AG04450 (cell line): ENCODE measurements at regions not wholly inside any gene's neighbourhood (a gene's known extent, or its start where the extent isn't known, plus 50 kb on each side); places are given as distances from the start of the nearest gene placed in this dataset.

Experiments used
- CTCF ChIA-PET: fragments of 300-600, 350-600 bp; formaldehyde crosslinking; extraction: SDS; loops from one replicate; lab custom pipeline; 2022; ENCODE audit warnings: antibody characterized with exemption, inconsistent platforms; lab: Charles Lee
- POLR2A ChIA-PET: fragments of 350-600 bp; formaldehyde crosslinking; extraction: SDS; loops from one replicate; lab custom pipeline; 2021; ENCODE audit warnings: antibody characterized with exemption, inconsistent platforms; lab: Yijun Ruan, JAX
- DNase-seq: peaks from one replicate; pipeline ENCODE4 v3.0.0-alpha.2; 2011; ENCODE audit warnings: low read depth, low spot score
- H3K27ac ChIP-seq: one replicate; pipeline ENCODE4 v1.5.1; 2012; ENCODE audit warnings: low read depth, low read length, control low read depth
- H3K27me3 ChIP-seq: one replicate; pipeline ENCODE4 v1.6.0; 2012; ENCODE audit warnings: low read length; ENCODE audit not compliant: control insufficient read depth, insufficient read depth
- H3K4me3 ChIP-seq: 2 replicates; pipeline ENCODE4 v1.5.1; 2011; ENCODE audit warnings: mild to moderate bottlenecking, low read depth, low read length, control low read depth
- H3K9me3 ChIP-seq: 2 replicates; pipeline ENCODE4 v1.5.1; 2012; ENCODE audit warnings: low read length; ENCODE audit not compliant: control insufficient read depth, insufficient read depth
- CTCF ChIP-seq: IDR thresholded peaks from 2 replicates; pipeline ENCODE4 v1.5.1; 2011; ENCODE audit warnings: low read depth, low read length, control low read depth, inconsistent platforms

GRCh38 chr2:3076848-3077642 lies 300.6 kb downstream of the EIPR1 start:
- CTCF ChIA-PET: no interaction called here
- TF ChIP-seq CTCF: no peak
- no peaks in the 10 kb centered on the region for H3K27me3 ChIP-seq

GRCh38 chr2:3075991-3076340 lies 301.7 kb downstream of the EIPR1 start:
- Histone ChIP-seq H3K4me3 (no peak overlapping the region), H3K27me3 (no peaks in the 10 kb centered on the region), H3K9me3 (peaks cover 45% of the 10 kb centered on the region), H3K27ac (no peak overlapping the region)
- CTCF ChIA-PET: no interaction called here
- POLR2A ChIA-PET: no interaction called here
- DNase-seq: no peak
- no peak for TF ChIP-seq CTCF

More at GRCh38 chr2:3076848-3077642, 300.6 kb downstream of the EIPR1 start:
- POLR2A ChIA-PET: no interaction called here
- H3K27ac ChIP-seq: no peak overlapping the region
- DNase-seq: no peak
- H3K4me3 ChIP-seq: no peak overlapping the region
- peaks cover 35% of the 10 kb centered on the region for H3K9me3 ChIP-seq

- peaks cover 48% of the 10 kb centered on the region for H3K9me3 ChIP-seq
- no peaks in the 10 kb centered on the region for H3K27me3 ChIP-seq
- TF ChIP-seq CTCF: no peak
- H3K27ac ChIP-seq: no peak overlapping the region
- CTCF ChIA-PET: no interaction called here
- H3K4me3 ChIP-seq: no peak overlapping the region
- POLR2A ChIA-PET: no interaction called here
- DNase-seq: no peak
Measured at GRCh38 chr2:3075316-3075990, 302.2 kb downstream of the EIPR1 start.

GRCh38 chr2:3073704-3074103 lies 303.9 kb downstream of the EIPR1 start:
- no peak for TF ChIP-seq CTCF
- Histone ChIP-seq H3K4me3 (no peak overlapping the region), H3K27me3 (no peaks in the 10 kb centered on the region), H3K27ac (no peak overlapping the region), H3K9me3 (peaks cover 45% of the 10 kb centered on the region)
- no peak for DNase-seq
- ChIA-PET CTCF (no interaction called here), POLR2A (no interaction called here)

GRCh38 chr2:3073041-3073595 lies 304.5 kb downstream of the EIPR1 start:
- peaks cover 45% of the 10 kb centered on the region for H3K9me3 ChIP-seq
- no peak overlapping the region for H3K4me3 ChIP-seq
- TF ChIP-seq CTCF: no peak
- ChIA-PET POLR2A (no interaction called here), CTCF (no interaction called here)
- H3K27me3 ChIP-seq: no peaks in the 10 kb centered on the region
- no peak overlapping the region for H3K27ac ChIP-seq
- DNase-seq: no peak
